Hepatocyte (in vitro differentiated cells): ENCODE measurements at regions not wholly inside any gene's neighbourhood (a gene's known extent, or its start where the extent isn't known, plus 50 kb on each side); places are given as distances from the start of the nearest gene placed in this dataset.

Experiments used
- EZH2 ChIP-seq: fragments of 200-600 bp; sonication (generic); IDR thresholded peaks from 2 replicates; pipeline ENCODE4 v1.6.1; 2016; ENCODE audit warnings: antibody characterized with exemption, mild to moderate bottlenecking, borderline replicate concordance
- TF ChIP-seq, protein P1 (sequence below): fragments of 200-600 bp; sonication (generic); IDR thresholded peaks from 2 replicates; pipeline ENCODE4 v1.5.1; 2016; ENCODE audit warnings: antibody characterized with exemption, mild to moderate bottlenecking; ENCODE audit not compliant: poor library complexity

DNA sequence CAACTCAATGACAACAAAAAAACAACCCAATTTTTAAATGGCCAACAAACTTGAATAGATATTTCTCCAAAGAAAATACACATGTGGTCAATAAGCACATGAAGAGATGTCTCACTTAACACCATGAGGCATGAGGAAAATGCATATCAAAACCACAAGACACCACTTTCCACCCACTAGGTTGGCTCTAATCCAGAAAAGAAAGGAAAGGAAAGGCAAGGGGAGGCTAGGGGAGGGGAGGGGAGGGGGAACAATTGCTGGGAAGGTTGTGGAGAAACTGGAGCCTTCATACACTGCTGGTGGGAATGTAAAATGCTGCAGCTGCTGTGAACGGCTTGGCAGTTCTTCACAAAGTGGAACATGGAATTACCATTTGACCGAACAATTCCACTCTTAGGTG is 854.3 kb downstream of the UQCRFS1 start:
- TF ChIP-seq, protein P1, sequence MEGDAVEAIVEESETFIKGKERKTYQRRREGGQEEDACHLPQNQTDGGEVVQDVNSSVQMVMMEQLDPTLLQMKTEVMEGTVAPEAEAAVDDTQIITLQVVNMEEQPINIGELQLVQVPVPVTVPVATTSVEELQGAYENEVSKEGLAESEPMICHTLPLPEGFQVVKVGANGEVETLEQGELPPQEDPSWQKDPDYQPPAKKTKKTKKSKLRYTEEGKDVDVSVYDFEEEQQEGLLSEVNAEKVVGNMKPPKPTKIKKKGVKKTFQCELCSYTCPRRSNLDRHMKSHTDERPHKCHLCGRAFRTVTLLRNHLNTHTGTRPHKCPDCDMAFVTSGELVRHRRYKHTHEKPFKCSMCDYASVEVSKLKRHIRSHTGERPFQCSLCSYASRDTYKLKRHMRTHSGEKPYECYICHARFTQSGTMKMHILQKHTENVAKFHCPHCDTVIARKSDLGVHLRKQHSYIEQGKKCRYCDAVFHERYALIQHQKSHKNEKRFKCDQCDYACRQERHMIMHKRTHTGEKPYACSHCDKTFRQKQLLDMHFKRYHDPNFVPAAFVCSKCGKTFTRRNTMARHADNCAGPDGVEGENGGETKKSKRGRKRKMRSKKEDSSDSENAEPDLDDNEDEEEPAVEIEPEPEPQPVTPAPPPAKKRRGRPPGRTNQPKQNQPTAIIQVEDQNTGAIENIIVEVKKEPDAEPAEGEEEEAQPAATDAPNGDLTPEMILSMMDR: no peak
- TF ChIP-seq EZH2: no peak
